Neural crest cell (in vitro differentiated cells): ENCODE measurements at regions not wholly inside any gene's neighbourhood (a gene's known extent, or its start where the extent isn't known, plus 50 kb on each side); places are given as distances from the start of the nearest gene placed in this dataset.

Experiments used
- DNase-seq: peaks from one replicate; pipeline ENCODE4 v3.0.0; 2021; ENCODE audit warnings: low read depth, mixed read lengths, low spot score
- H3K27ac Mint-ChIP-seq: one replicate; pipeline ENCODE4 v1.8.0; 2021; ENCODE audit warnings: mild to moderate bottlenecking, mixed read lengths; ENCODE audit not compliant: unreplicated experiment
- H3K27me3 Mint-ChIP-seq: 2 replicates; pipeline ENCODE4 v1.8.0; 2021; ENCODE audit warnings: low read depth, mild to moderate bottlenecking, mixed read lengths
- H3K36me3 Mint-ChIP-seq: 2 replicates; pipeline ENCODE4 v1.8.0; 2021; ENCODE audit warnings: low read depth, mild to moderate bottlenecking, mixed read lengths
- H3K4me1 Mint-ChIP-seq: 2 replicates; pipeline ENCODE4 v1.8.0; 2021; ENCODE audit warnings: mixed read lengths
- H3K4me3 Mint-ChIP-seq: one replicate; pipeline ENCODE4 v1.8.0; 2021; ENCODE audit warnings: mild to moderate bottlenecking, mixed read lengths
- H3K9me3 Mint-ChIP-seq: 2 replicates; pipeline ENCODE4 v1.8.0; 2021; ENCODE audit warnings: mixed read lengths
- CTCF ChIP-seq: fragments of 200-600 bp; sonication (generic); conservative IDR thresholded peaks from 2 replicates; pipeline ENCODE4 v1.5.0; 2021; ENCODE audit warnings: antibody characterized with exemption, mild to moderate bottlenecking

- peaks cover 3% of the 10 kb centered on the region for H3K36me3 Mint-ChIP-seq
- TF ChIP-seq CTCF: no peak
- H3K27me3 Mint-ChIP-seq: no peaks in the 10 kb centered on the region
- H3K4me3 Mint-ChIP-seq: no peak overlapping the region
- DNase-seq: no peak
- H3K9me3 Mint-ChIP-seq: peaks cover 5% of the 10 kb centered on the region
- peak overlapping the region; percentile 38 for H3K27ac Mint-ChIP-seq
- H3K4me1 Mint-ChIP-seq: peaks cover 55% of the 10 kb centered on the region
Observed at GRCh38 chr10:10667466-10667865, 350.2 kb upstream of the CELF2 start.

- H3K27ac Mint-ChIP-seq: no peak overlapping the region
- peaks cover 11% of the 10 kb centered on the region for H3K9me3 Mint-ChIP-seq
- peaks cover 3% of the 10 kb centered on the region for H3K4me1 Mint-ChIP-seq
- H3K4me3 Mint-ChIP-seq: no peak overlapping the region
- H3K36me3 Mint-ChIP-seq: peaks cover 14% of the 10 kb centered on the region
- no peaks in the 10 kb centered on the region for H3K27me3 Mint-ChIP-seq
- TF ChIP-seq CTCF: no peak
- DNase-seq: no peak
Observed at GRCh38 chr10:10676972-10677371, 340.7 kb upstream of the CELF2 start.

GRCh38 chr10:10677479-10677878, 340.2 kb upstream of the CELF2 start:
- H3K27ac Mint-ChIP-seq: no peak overlapping the region
- peak; percentile 56 for DNase-seq
- no peaks in the 10 kb centered on the region for H3K27me3 Mint-ChIP-seq
- H3K4me1 Mint-ChIP-seq: peaks cover 3% of the 10 kb centered on the region
- TF ChIP-seq CTCF: peak; percentile 74
- H3K9me3 Mint-ChIP-seq: peaks cover 8% of the 10 kb centered on the region
- no peak overlapping the region for H3K4me3 Mint-ChIP-seq
- peaks cover 11% of the 10 kb centered on the region for H3K36me3 Mint-ChIP-seq

- Mint-ChIP-seq H3K9me3 (peaks cover 3% of the 10 kb centered on the region), H3K4me1 (peaks cover 4% of the 10 kb centered on the region), H3K4me3 (no peak overlapping the region), H3K36me3 (peaks cover 4% of the 10 kb centered on the region), H3K27me3 (no peaks in the 10 kb centered on the region), H3K27ac (peak overlapping the region; percentile 16)
- TF ChIP-seq CTCF: no peak
- no peak for DNase-seq
Observed at GRCh38 chr10:10680496-10680895, 337.2 kb upstream of the CELF2 start.

GRCh38 chr10:10684972-10685371, 332.7 kb upstream of the CELF2 start:
- peaks cover 6% of the 10 kb centered on the region for H3K9me3 Mint-ChIP-seq
- H3K4me1 Mint-ChIP-seq: peaks cover 37% of the 10 kb centered on the region
- H3K27ac Mint-ChIP-seq: no peak overlapping the region
- TF ChIP-seq CTCF: no peak
- H3K27me3 Mint-ChIP-seq: no peaks in the 10 kb centered on the region
- no peaks in the 10 kb centered on the region for H3K36me3 Mint-ChIP-seq
- H3K4me3 Mint-ChIP-seq: no peak overlapping the region
- no peak for DNase-seq

- no peak for DNase-seq
- Mint-ChIP-seq H3K9me3 (peaks cover 6% of the 10 kb centered on the region), H3K36me3 (no peaks in the 10 kb centered on the region), H3K4me3 (no peak overlapping the region), H3K27me3 (no peaks in the 10 kb centered on the region), H3K4me1 (peaks cover 37% of the 10 kb centered on the region), H3K27ac (no peak overlapping the region)
- no peak for TF ChIP-seq CTCF
Observed at GRCh38 chr10:10685566-10685965, 332.1 kb upstream of the CELF2 start.
